MG63 (cell line): ENCODE measurements at regions not wholly inside any gene's neighbourhood (a gene's known extent, or its start where the extent isn't known, plus 50 kb on each side); places are given as distances from the start of the nearest gene placed in this dataset.
A peak's percentile ranks its signal among the peaks of the same experiment; 100 is the strongest.

ENCODE experiments used
- DNase-seq: peaks from one replicate; pipeline ENCODE4 v3.0.0-alpha.2; 2020
- H3K27me3 ChIP-seq: fragments of 250-450 bp; sonication (Bioruptor Pico); 2 replicates; pipeline ENCODE4 v1.5.1; 2020; ENCODE audit warnings: mild to moderate bottlenecking, moderate library complexity
- H3K36me3 ChIP-seq: fragments of 250-450 bp; sonication (Bioruptor Pico); 2 replicates; pipeline ENCODE4 v1.5.1; 2020; ENCODE audit warnings: mild to moderate bottlenecking, moderate library complexity
- H3K4me3 ChIP-seq: fragments of 250-450 bp; sonication (Bioruptor Pico); 2 replicates; pipeline ENCODE4 v1.5.1; 2020; ENCODE audit warnings: mild to moderate bottlenecking, moderate library complexity
- H3K9me3 ChIP-seq: fragments of 250-450 bp; sonication (Bioruptor Pico); 2 replicates; pipeline ENCODE4 v1.5.1; 2020; ENCODE audit warnings: mild to moderate bottlenecking, moderate library complexity

GRCh38 chr6:144894240-144894639 lies 609.1 kb downstream of the UTRN start:
- H3K4me3 ChIP-seq, result no peak overlapping the region
- no peak for DNase-seq
- no peaks in the 10 kb centered on the region; the same call in 1 of the 2 replicates for H3K9me3 ChIP-seq
- no peaks in the 10 kb centered on the region for H3K36me3 ChIP-seq
- H3K27me3 ChIP-seq, result no peaks in the 10 kb centered on the region

- H3K4me3 ChIP-seq, result no peak overlapping the region
These were observed 610.5 kb downstream of the UTRN start for GRCh38 chr6:144895313-144896278.

GRCh38 chr6:144896289-144896688 lies 611.2 kb downstream of the UTRN start:
- DNase-seq, result no peak
- H3K36me3 ChIP-seq, result no peaks in the 10 kb centered on the region
- H3K27me3 ChIP-seq, result no peaks in the 10 kb centered on the region
- peaks cover 2% of the 10 kb centered on the region; the same call in 1 of the 2 replicates for H3K9me3 ChIP-seq
- no peak overlapping the region for H3K4me3 ChIP-seq

More at GRCh38 chr6:144895313-144896278, 610.5 kb downstream of the UTRN start:
- no peak for DNase-seq
- Histone ChIP-seq H3K36me3 (no peaks in the 10 kb centered on the region), H3K27me3 (no peaks in the 10 kb centered on the region), H3K9me3 (no peaks in the 10 kb centered on the region; the same call in 1 of the 2 replicates)

GRCh38 chr6:144896871-144897270 lies 611.7 kb downstream of the UTRN start:
- peaks cover 2% of the 10 kb centered on the region; the same call in 1 of the 2 replicates for H3K9me3 ChIP-seq
- no peak for DNase-seq
- no peak overlapping the region for H3K4me3 ChIP-seq
- H3K27me3 ChIP-seq, result no peaks in the 10 kb centered on the region
- H3K36me3 ChIP-seq, result no peaks in the 10 kb centered on the region

- DNase-seq, result peak; percentile 75
- H3K36me3 ChIP-seq, result no peaks in the 10 kb centered on the region
- peaks cover 2% of the 10 kb centered on the region; the same call in 1 of the 2 replicates for H3K9me3 ChIP-seq
- H3K27me3 ChIP-seq, result no peaks in the 10 kb centered on the region
- H3K4me3 ChIP-seq, result no peak overlapping the region
These were observed 612.3 kb downstream of the UTRN start for GRCh38 chr6:144897441-144897921.

- H3K4me3 ChIP-seq, result no peak overlapping the region
- no peaks in the 10 kb centered on the region for H3K36me3 ChIP-seq
- no peak for DNase-seq
- no peaks in the 10 kb centered on the region for H3K27me3 ChIP-seq
- peaks cover 2% of the 10 kb centered on the region; the same call in 1 of the 2 replicates for H3K9me3 ChIP-seq
These were observed 613.0 kb downstream of the UTRN start for GRCh38 chr6:144898052-144898689.

- Histone ChIP-seq H3K9me3 (peaks cover 2% of the 10 kb centered on the region; the same call in 1 of the 2 replicates), H3K4me3 (no peak overlapping the region), H3K36me3 (no peaks in the 10 kb centered on the region), H3K27me3 (no peaks in the 10 kb centered on the region)
- DNase-seq, result no peak
These were observed 613.6 kb downstream of the UTRN start for GRCh38 chr6:144898741-144899140.

- H3K9me3 ChIP-seq, result peaks cover 2% of the 10 kb centered on the region; the same call in 1 of the 2 replicates
- H3K27me3 ChIP-seq, result no peaks in the 10 kb centered on the region
- no peak overlapping the region for H3K4me3 ChIP-seq
- H3K36me3 ChIP-seq, result no peaks in the 10 kb centered on the region
- DNase-seq, result no peak
These were observed 614.0 kb downstream of the UTRN start for GRCh38 chr6:144899161-144899560.

- DNase-seq, result no peak
- Histone ChIP-seq H3K27me3 (no peaks in the 10 kb centered on the region), H3K9me3 (peaks cover 2% of the 10 kb centered on the region; the same call in 1 of the 2 replicates), H3K4me3 (no peak overlapping the region), H3K36me3 (no peaks in the 10 kb centered on the region)
These were observed 616.3 kb downstream of the UTRN start for GRCh38 chr6:144901412-144901811.

GRCh38 chr6:144908004-144908403 lies 622.9 kb downstream of the UTRN start:
- H3K4me3 ChIP-seq, result no peak overlapping the region
- no peak for DNase-seq
- H3K9me3 ChIP-seq, result no peaks in the 10 kb centered on the region
- no peaks in the 10 kb centered on the region for H3K36me3 ChIP-seq
- no peaks in the 10 kb centered on the region for H3K27me3 ChIP-seq

- H3K9me3 ChIP-seq, result no peaks in the 10 kb centered on the region
- no peaks in the 10 kb centered on the region for H3K36me3 ChIP-seq
- DNase-seq, result no peak
- no peaks in the 10 kb centered on the region for H3K27me3 ChIP-seq
- H3K4me3 ChIP-seq, result no peak overlapping the region
These were observed 624.7 kb downstream of the UTRN start for GRCh38 chr6:144909753-144910285.

- no peak overlapping the region for H3K4me3 ChIP-seq
- H3K9me3 ChIP-seq, result no peaks in the 10 kb centered on the region
- no peaks in the 10 kb centered on the region for H3K27me3 ChIP-seq
- no peaks in the 10 kb centered on the region for H3K36me3 ChIP-seq
- no peak for DNase-seq
These were observed 626.2 kb downstream of the UTRN start for GRCh38 chr6:144911322-144911721.

- Histone ChIP-seq H3K36me3 (no peaks in the 10 kb centered on the region), H3K9me3 (no peaks in the 10 kb centered on the region), H3K27me3 (no peaks in the 10 kb centered on the region), H3K4me3 (no peak overlapping the region)
- no peak for DNase-seq
These were observed 627.3 kb downstream of the UTRN start for GRCh38 chr6:144912474-144912873.

GRCh38 chr6:144918073-144918472 lies 632.9 kb downstream of the UTRN start:
- Histone ChIP-seq H3K27me3 (no peaks in the 10 kb centered on the region), H3K36me3 (no peaks in the 10 kb centered on the region), H3K4me3 (no peak overlapping the region), H3K9me3 (no peaks in the 10 kb centered on the region)
- DNase-seq, result no peak

GRCh38 chr6:144919560-144919959 lies 634.4 kb downstream of the UTRN start:
- no peaks in the 10 kb centered on the region for H3K27me3 ChIP-seq
- H3K4me3 ChIP-seq, result no peak overlapping the region
- no peaks in the 10 kb centered on the region for H3K9me3 ChIP-seq
- no peaks in the 10 kb centered on the region for H3K36me3 ChIP-seq
- DNase-seq, result no peak

GRCh38 chr6:144920391-144920961 lies 635.3 kb downstream of the UTRN start:
- H3K27me3 ChIP-seq, result no peaks in the 10 kb centered on the region
- DNase-seq, result no peak
- H3K4me3 ChIP-seq, result no peak overlapping the region

More at GRCh38 chr6:144920391-144920961, 635.3 kb downstream of the UTRN start:
- Histone ChIP-seq H3K36me3 (no peaks in the 10 kb centered on the region), H3K9me3 (no peaks in the 10 kb centered on the region)
